ENCODE measurements at regions not wholly inside any gene's neighbourhood (a gene's known extent, or its start where the extent isn't known, plus 50 kb on each side); places are given as distances from the start of the nearest gene placed in this dataset.

- no peak for DNase-seq (ENCODE audit: low read depth in 3 of 3)
These were observed 517.2 kb upstream of the CBLB start for GRCh38 chr3:106386050-106386449.

GRCh38 chr3:106392915-106393314 lies 524.1 kb upstream of the CBLB start:
- no peak for DNase-seq (ENCODE audit: low read depth in 3 of 3)

- DNase-seq (ENCODE audit: low read depth in 3 of 3), result no peak
These were observed 528.2 kb upstream of the CBLB start for GRCh38 chr3:106397006-106397405.

GRCh38 chr3:106398891-106399600 lies 530.2 kb upstream of the CBLB start:
- DNase-seq (ENCODE audit: low read depth in 3 of 3), result no peak

- no peak for DNase-seq (ENCODE audit: low read depth in 3 of 3)
These were observed 530.9 kb upstream of the CBLB start for GRCh38 chr3:106399761-106400160.

- no peak for DNase-seq (ENCODE audit: low read depth in 3 of 3)
These were observed 533.1 kb upstream of the CBLB start for GRCh38 chr3:106401666-106402490.

GRCh38 chr3:106403371-106404145 lies 534.7 kb upstream of the CBLB start:
- no peak for DNase-seq (ENCODE audit: low read depth in 3 of 3)

- no peak for DNase-seq (ENCODE audit: low read depth in 3 of 3)
These were observed 544.9 kb upstream of the CBLB start for GRCh38 chr3:106413683-106414082.

- DNase-seq (ENCODE audit: low read depth in 3 of 3), result no peak
These were observed 551.8 kb upstream of the CBLB start for GRCh38 chr3:106420628-106421027.

- no peak for DNase-seq (ENCODE audit: low read depth in 3 of 3)
These were observed 552.6 kb upstream of the CBLB start for GRCh38 chr3:106421426-106421825.

- no peak for DNase-seq (ENCODE audit: low read depth in 3 of 3)
These were observed 553.1 kb upstream of the CBLB start for GRCh38 chr3:106421909-106422308.

- peak in 2 of 3 donors; percentile 11 to 28 for DNase-seq (ENCODE audit: low read depth in 3 of 3)
These were observed 554.8 kb upstream of the CBLB start for GRCh38 chr3:106423321-106424225.

GRCh38 chr3:106425026-106425425 lies 556.2 kb upstream of the CBLB start:
- DNase-seq (ENCODE audit: low read depth in 3 of 3), result no peak

- no peak for DNase-seq (ENCODE audit: low read depth in 3 of 3)
These were observed 557.1 kb upstream of the CBLB start for GRCh38 chr3:106425916-106426315.

GRCh38 chr3:106428565-106428994 lies 559.8 kb upstream of the CBLB start:
- peak in 2 of 3 donors; percentile 19 to 50 for DNase-seq (ENCODE audit: low read depth in 3 of 3)

GRCh38 chr3:106431721-106432120 lies 562.9 kb upstream of the CBLB start:
- no peak for DNase-seq (ENCODE audit: low read depth in 3 of 3)

- no peak for DNase-seq (ENCODE audit: low read depth in 3 of 3)
These were observed 567.2 kb upstream of the CBLB start for GRCh38 chr3:106435899-106436453.

- DNase-seq (ENCODE audit: low read depth in 3 of 3), result no peak
These were observed 570.1 kb upstream of the CBLB start for GRCh38 chr3:106438887-106439286.

GRCh38 chr3:106440672-106441071 lies 571.9 kb upstream of the CBLB start:
- no peak for DNase-seq (ENCODE audit: low read depth in 3 of 3)

GRCh38 chr3:106446271-106446670 lies 577.5 kb upstream of the CBLB start:
- DNase-seq (ENCODE audit: low read depth in 3 of 3), result no peak

- DNase-seq (ENCODE audit: low read depth in 3 of 3), result no peak
These were observed 579.0 kb upstream of the CBLB start for GRCh38 chr3:106447723-106448301.
